Vagina (tissue), 2 donors: ENCODE measurements at regions not wholly inside any gene's neighbourhood (a gene's known extent, or its start where the extent isn't known, plus 50 kb on each side); places are given as distances from the start of the nearest gene placed in this dataset.
"Not testable (repeated sequence)": the region's sequence is repeated elsewhere in the genome, so short reads cannot be mapped to it uniquely, and the experiment has no call there.

Experiments used
- CTCF ChIP-seq, 3 experiments: fragments of 450-650 bp in 2 of 3; fragments of 200-600 bp in 1 of 3; sonication (generic) in 1 of 3; IDR thresholded peaks; one replicate each; pipeline ENCODE4 v1.5.1; 2017 to 2019; ENCODE audit warnings: antibody characterized with exemption in 3 of 3, mild to moderate bottlenecking in 2 of 3, moderate library complexity in 2 of 3
- POLR2A ChIP-seq, 2 donors: fragments of 450-650 bp; IDR thresholded peaks; one replicate each; pipeline ENCODE4 v1.6.1; 2017; ENCODE audit warnings: antibody characterized with exemption in 2 of 2, mild to moderate bottlenecking in 2 of 2, moderate library complexity in 2 of 2
- POLR2AphosphoS5 ChIP-seq, 2 donors: sonication (generic); formaldehyde crosslinking; IDR thresholded peaks; one replicate each; pipeline ENCODE4 v1.9.0; 2017; ENCODE audit warnings: antibody characterized with exemption in 2 of 2, mild to moderate bottlenecking in 2 of 2, low read depth in 1 of 2; ENCODE audit not compliant: insufficient read depth in 1 of 2

- TF ChIP-seq CTCF (IDR thresholded peaks at IDR 0.05); POLR2AphosphoS5 (IDR thresholded peaks at IDR 0.05; ENCODE audit: insufficient read depth in 1 of 2, low read depth in 1 of 2); POLR2A (IDR thresholded peaks at IDR 0.05): not testable (repeated sequence)
Observed at GRCh38 chr12:131475012-131475411, 235.9 kb upstream of the SFSWAP start.
